LNCAP (cell line): ENCODE measurements at regions not wholly inside any gene's neighbourhood (a gene's known extent, or its start where the extent isn't known, plus 50 kb on each side); places are given as distances from the start of the nearest gene placed in this dataset.

Source experiments
- CTCF ChIP-seq: fragments of 450-650 bp; IDR thresholded peaks from 2 replicates; pipeline ENCODE4 v1.5.1; 2017; ENCODE audit warnings: mild to moderate bottlenecking

GRCh38 chr9:129507805-129508204 is 113.1 kb downstream of the C9orf50 start:
- no peak for TF ChIP-seq CTCF

DNA sequence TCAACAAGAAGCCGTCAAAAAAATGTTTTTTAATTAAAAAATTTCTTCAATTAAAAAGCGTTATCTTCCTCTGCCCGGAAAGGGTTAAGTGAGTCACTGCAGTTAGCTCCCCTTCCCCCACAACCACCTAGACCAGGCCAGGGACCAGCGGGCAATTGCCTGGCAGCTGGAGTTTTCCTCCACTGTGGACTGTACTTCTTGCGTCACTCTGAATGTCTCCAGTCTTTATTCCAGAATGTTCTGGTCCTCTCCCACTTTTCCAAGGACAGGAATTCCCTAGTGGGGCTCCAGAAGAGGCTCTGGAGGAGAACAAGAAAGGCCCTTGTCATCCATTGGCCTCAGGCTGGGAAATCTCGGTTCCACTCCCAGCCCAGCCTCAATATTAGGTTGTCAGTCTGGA is 114.0 kb downstream of the C9orf50 start:
- no peak for TF ChIP-seq CTCF

GRCh38 chr9:129506041-129506440 is 114.9 kb downstream of the C9orf50 start:
- TF ChIP-seq CTCF, result no peak

DNA sequence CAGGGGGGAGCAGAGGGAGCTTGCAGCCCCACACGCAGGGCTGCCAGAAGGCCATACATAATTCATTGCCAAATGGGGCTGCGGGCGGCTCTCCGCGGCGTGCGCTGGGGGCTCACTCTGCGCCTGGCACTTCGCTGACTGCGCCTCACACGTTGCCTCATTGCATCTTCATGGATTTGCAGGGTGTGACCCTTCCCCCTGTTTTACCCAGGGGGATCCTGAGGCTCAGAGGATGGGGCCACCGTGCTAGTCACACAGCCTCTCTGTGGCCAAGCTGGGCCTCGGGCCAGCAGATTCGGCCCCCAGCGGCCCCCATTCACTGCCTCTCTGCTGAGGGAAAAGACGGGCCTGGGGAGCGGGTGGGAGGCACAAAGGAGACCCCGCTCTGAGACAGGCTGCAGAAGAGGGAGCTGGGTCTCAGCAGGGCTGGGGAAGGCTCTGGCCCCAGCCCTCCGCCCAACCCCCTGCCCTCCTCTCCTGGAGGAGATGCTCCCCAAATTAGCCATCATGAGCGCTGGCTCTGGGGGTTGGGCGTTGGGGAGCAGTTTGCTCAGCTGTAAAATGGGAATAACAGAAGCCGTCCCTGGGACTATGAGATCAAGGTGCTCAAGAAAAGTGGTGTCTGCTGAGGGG is 115.5 kb downstream of the C9orf50 start:
- TF ChIP-seq CTCF, result no peak

DNA sequence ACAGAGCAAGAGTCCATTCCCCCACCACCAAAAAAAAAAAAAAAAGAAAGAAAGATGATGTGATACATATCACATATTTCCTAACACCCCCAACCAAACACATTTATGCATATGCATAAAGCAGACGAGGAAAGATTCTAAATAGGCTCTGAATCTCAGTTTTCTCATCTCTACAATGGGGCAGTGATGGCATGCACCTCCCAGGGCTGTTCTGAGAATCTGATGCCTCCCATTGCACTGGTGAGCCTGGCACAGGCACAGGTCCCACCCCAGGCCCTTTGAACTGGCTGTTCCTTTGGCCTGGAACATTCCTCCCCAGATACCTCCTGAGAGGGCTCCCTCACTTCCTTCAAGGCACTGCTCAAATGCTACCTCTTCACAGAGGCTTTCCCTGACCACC is 116.5 kb downstream of the C9orf50 start:
- no peak for TF ChIP-seq CTCF

- no peak for TF ChIP-seq CTCF
Measured at GRCh38 chr9:129501771-129502319, 119.1 kb downstream of the C9orf50 start.

DNA sequence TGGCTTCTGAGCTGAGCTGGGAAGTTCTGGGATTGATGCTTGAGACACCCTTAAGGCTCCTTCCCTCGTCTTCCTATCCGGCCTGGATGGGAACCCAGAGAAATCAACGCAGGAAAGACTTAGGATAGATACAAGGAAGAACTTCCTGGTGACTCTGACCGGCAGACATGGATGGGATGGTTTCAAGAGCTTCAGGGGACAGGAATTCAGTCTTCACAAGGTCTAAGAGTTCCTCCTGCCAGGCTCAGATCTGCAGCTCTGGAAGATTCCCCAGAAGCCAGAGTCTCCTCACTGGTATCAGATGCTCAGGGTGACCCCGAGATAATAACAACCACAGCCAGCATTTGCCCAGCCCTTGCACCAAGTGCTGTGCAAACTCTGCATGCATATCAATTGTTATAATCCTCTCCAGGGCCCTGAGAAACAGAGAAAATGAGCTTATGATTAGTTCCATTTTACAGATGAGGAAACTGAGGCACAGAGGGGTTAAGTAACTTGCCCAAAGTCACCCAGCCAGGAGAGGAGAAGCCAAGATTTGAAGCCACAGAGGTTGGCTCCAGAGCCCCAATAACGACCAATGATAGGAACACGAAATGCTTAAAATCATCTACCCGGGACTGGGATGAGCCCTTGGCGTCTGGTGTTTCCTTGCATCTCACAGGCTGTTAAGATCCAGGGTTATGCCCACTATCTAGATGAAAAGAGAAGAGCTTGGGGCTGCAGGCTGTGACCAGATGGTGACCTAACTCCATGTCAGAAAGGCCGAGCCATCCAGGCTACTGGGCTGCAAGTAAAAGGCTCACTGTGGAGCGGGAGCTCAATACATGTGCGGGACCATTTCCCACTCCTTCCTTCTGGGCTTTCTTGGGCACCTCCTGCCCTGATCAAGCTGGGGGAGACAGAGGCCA is 119.8 kb downstream of the C9orf50 start:
- no peak for TF ChIP-seq CTCF
